Bronchial epithelial cell (primary cell): ENCODE measurements at regions not wholly inside any gene's neighbourhood (a gene's known extent, or its start where the extent isn't known, plus 50 kb on each side); places are given as distances from the start of the nearest gene placed in this dataset.

Experiments used
- DNase-seq: peaks from one replicate; pipeline ENCODE4 v3.0.0-alpha.2; 2010; ENCODE audit warnings: low read depth
- FAIRE-seq: peaks from 2 replicates; lab custom pipeline; 2011; peaks lifted over from hg19 to GRCh38; lab: Jason Lieb, UNC
- H3K27me3 ChIP-seq: 2 replicates; pipeline ENCODE4 v1.5.1; 2011; ENCODE audit warnings: low read length; ENCODE audit not compliant: control insufficient read depth, insufficient read depth
- H3K36me3 ChIP-seq: 2 replicates; pipeline ENCODE4 v1.5.1; 2011; ENCODE audit warnings: low read length; ENCODE audit not compliant: control insufficient read depth, insufficient read depth
- H3K4me3 ChIP-seq: 2 replicates; pipeline ENCODE4 v1.5.1; 2011; ENCODE audit warnings: mild to moderate bottlenecking, low read depth, low read length, control low read depth
- TF ChIP-seq, protein P1 (sequence below): IDR thresholded peaks from 2 replicates; pipeline ENCODE4 v1.5.1; 2011; ENCODE audit warnings: mild to moderate bottlenecking, moderate library complexity, low read length, control low read depth, inconsistent platforms; ENCODE audit not compliant: insufficient read depth, severe bottlenecking

DNA sequence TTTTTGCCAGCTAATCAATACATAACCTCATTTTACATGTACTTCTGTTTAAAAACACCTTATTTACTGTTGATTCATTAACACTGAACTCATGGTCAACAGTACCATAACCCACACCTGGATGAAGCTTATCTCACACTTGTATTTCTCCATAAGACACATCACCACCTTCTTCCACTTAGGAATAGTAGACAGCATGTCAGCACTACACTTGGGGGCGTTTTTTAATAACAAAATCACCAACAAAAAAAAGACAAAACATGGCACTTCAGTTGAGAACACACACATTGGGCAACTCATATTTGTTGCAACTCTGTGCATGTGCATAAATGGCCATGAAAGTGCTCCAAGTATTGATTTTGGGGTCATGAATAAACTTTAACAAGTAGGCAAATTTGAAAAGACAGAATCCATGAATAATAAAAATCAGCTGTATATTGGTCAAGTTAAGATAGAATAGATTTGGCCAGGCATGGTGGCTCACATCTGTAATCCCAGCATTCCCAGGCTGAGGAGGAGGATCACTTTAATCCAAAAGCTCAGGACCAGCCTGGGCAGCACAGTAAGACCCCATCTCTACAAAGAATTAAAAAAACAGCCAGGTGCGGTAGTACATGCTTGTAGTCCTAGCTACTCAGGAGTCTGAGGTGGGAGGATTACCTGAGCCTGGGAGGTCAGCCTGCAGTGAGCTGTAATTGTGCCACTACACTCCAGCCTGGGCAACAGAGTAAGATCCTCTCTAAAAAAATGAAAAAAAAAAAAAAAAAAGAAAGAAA, 84.4 kb upstream of the SRD5A2 start:
- DNase-seq (no peak), FAIRE-seq (no peak)
- TF ChIP-seq, protein P1, sequence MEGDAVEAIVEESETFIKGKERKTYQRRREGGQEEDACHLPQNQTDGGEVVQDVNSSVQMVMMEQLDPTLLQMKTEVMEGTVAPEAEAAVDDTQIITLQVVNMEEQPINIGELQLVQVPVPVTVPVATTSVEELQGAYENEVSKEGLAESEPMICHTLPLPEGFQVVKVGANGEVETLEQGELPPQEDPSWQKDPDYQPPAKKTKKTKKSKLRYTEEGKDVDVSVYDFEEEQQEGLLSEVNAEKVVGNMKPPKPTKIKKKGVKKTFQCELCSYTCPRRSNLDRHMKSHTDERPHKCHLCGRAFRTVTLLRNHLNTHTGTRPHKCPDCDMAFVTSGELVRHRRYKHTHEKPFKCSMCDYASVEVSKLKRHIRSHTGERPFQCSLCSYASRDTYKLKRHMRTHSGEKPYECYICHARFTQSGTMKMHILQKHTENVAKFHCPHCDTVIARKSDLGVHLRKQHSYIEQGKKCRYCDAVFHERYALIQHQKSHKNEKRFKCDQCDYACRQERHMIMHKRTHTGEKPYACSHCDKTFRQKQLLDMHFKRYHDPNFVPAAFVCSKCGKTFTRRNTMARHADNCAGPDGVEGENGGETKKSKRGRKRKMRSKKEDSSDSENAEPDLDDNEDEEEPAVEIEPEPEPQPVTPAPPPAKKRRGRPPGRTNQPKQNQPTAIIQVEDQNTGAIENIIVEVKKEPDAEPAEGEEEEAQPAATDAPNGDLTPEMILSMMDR = no peak
- H3K27me3 ChIP-seq = no peaks in the 10 kb centered on the region
- no peaks in the 10 kb centered on the region for H3K36me3 ChIP-seq
- H3K4me3 ChIP-seq = no peak overlapping the region

DNA sequence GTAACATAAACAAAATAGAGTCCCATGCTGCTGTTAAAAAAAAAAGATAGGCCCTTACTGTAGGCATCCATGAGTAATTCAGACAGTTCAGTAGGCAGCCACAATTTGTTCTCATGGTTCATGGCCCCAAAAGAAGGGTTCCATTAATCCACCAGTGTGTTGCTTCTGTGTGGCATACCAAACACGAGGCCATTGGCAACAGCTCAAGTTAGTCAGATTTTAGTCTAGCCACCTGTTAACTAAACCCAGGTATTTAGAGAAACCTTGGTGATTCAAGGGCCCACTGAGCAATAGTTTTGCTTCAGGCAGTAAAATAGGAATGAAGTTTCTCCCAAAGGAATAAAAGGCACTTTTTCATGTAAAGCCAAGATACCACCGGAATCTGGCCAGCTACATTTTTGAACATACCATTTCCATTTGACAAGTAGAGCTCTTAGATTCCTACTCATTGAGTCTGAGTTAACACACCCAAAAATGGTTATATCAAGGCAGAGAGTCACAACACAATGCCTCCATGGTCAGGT, 80.1 kb upstream of the SRD5A2 start:
- peak; percentile 34 for DNase-seq

DNA sequence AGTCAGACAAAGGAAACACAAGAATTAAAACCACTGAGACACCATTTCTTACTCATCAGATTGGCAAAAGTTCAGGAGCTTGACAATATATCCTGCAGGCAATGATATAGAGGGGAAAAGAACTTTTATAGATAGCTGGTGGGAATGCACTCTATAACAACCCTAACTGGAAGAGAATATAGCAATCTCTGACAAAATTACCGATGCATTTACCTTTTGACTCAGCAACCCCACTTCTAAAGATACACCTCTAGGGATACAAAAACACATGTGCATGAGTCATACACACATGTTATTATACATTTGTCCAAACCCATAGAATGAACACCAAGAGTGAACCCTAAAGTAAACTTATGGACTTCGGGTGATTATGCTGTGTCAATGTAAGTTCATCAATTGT, 79.4 kb upstream of the SRD5A2 start:
- DNase-seq = peak; percentile 51
- Histone ChIP-seq H3K27me3 (peaks cover 3% of the 10 kb centered on the region), H3K4me3 (no peak overlapping the region), H3K36me3 (no peaks in the 10 kb centered on the region)
- no peak for FAIRE-seq
- TF ChIP-seq, protein P1 = no peak

More for the DNA sequence above, 80.1 kb upstream of the SRD5A2 start:
- Histone ChIP-seq H3K36me3 (no peaks in the 10 kb centered on the region), H3K27me3 (peaks cover 3% of the 10 kb centered on the region), H3K4me3 (no peak overlapping the region)
- no peak for FAIRE-seq
- TF ChIP-seq, protein P1 = no peak

DNA sequence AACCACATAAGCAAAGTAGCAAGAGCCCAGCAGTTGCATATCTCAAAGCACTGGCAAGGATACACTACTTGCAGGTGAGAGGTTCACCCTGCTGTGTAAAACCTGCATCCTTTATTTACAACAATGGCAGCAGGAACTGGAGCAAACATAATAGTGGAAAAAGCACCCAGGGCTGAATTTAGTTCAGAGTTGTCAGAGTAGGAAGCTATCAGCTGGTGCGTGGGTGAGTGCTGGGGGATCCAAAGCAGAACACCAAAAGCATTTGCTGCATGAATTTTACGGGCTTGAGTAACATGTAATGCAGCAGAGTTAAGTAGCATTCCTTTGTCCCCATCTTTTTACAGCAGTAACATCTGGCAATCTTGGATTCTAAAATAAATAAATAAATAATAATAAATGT, 73.5 kb upstream of the SRD5A2 start:
- Histone ChIP-seq H3K36me3 (no peaks in the 10 kb centered on the region), H3K27me3 (peaks cover 3% of the 10 kb centered on the region), H3K4me3 (no peak overlapping the region)
- TF ChIP-seq, protein P1 = no peak
- DNase-seq (no peak), FAIRE-seq (no peak)

DNA sequence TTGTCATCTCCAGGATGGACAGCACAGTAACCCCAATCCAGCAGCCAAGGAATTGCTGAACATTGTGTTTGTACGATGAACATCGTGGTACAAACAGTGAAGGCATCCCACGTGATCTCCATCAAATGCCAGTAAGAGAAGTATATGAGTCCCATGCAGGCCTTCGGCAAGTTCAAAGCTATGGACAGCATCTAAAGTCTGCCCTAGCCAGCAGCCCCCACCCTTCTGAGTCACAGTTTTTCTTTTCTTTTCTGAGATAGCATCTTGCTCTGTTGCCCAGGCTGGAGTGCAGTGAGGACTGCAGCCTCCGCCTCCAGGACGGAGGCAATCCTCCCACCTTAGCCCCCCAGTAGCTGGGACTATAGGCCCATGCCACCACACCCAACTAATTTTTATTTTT, 71.0 kb upstream of the SRD5A2 start:
- DNase-seq (no peak), FAIRE-seq (no peak)
- no peaks in the 10 kb centered on the region for H3K36me3 ChIP-seq
- H3K4me3 ChIP-seq = no peak overlapping the region
- H3K27me3 ChIP-seq = peaks cover 5% of the 10 kb centered on the region
- TF ChIP-seq, protein P1 = no peak

DNA sequence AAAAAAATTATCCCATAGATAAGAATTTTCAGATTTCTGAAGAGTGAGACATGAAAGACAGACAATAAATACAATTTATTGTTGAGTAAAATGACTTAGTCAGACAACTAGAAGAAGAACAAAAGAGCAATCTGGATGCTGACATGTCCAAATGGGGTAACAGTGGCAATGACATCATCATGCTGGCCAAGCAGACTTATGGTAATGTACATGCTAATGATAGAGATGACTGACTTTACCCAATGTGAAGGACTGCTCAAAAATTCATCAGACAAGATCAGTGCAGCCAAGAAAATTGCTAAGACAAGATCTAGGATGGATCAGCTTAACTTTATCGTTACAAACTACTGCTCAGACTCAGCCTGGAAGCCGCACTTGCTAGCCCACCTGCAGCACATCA, 70.5 kb upstream of the SRD5A2 start:
- TF ChIP-seq, protein P1 = no peak
- H3K27me3 ChIP-seq = peaks cover 5% of the 10 kb centered on the region
- peak; percentile 84 for FAIRE-seq
- H3K36me3 ChIP-seq = no peaks in the 10 kb centered on the region
- DNase-seq = no peak
- H3K4me3 ChIP-seq = no peak overlapping the region
